Activated CD4-positive, alpha-beta T cell treated with anti-CD3 and anti-CD28 coated beads, Interleukin-2, amount 50 U/mL, for 48 hours (primary cell): ENCODE measurements at regions not wholly inside any gene's neighbourhood (a gene's known extent, or its start where the extent isn't known, plus 50 kb on each side); places are given as distances from the start of the nearest gene placed in this dataset.

Source experiments
- DNase-seq, 2 experiments: peaks; one replicate each; pipeline ENCODE4 v3.0.0-alpha.2; 2020

DNA sequence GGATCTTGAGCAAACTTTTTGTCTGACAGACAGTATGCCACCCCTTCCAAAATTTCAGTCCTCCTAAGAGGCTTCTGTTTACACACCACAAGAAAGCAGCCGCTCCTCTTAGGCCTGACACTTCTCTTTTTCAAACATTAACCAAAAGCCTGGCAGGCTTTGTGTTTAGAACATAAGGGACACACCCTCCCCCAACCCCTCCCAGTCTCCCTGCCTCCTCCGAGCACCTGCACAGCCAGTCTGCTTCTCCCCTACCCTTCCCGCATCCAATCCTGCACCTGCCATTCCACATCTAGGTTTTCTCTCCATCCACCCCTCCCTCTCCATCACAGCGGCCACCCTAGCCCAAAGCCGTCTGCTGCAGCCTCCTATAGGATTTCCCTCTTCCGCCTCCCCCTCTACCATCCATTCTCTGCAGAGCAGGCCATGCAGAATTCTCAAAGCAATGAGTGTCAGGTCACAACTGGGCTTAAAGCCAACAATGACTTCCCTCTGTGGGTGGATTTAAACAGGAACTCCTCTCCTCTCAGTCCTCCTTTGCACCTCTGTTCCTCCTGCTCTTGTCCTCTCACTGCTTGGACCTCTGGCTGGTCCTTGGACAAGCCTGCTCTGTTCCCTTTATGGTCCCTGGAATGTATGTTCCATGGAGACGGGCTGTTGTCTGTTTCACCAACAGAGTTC lies 478.2 kb downstream of the NPHP4 start:
- no peak for DNase-seq

DNA sequence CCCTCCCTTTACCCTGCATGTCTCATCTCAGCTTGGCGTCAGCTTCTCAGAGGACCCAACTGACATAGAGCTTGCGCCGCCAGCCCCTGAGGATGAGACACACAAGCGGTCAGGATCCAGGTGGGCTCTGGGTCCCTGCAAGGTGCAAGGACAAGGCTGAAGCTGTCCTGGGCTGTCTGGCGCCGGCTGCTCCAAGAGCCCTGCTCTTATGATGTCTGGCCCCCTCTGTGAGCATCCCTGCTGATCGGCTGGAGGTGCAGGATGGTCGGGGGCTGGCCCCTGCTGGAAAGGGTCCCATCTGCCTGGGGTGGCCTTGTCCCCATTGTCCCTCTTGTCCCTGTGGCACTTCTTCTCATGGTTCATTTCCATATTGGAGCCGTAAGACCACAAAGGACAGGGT lies 479.0 kb downstream of the NPHP4 start:
- DNase-seq = no peak

DNA sequence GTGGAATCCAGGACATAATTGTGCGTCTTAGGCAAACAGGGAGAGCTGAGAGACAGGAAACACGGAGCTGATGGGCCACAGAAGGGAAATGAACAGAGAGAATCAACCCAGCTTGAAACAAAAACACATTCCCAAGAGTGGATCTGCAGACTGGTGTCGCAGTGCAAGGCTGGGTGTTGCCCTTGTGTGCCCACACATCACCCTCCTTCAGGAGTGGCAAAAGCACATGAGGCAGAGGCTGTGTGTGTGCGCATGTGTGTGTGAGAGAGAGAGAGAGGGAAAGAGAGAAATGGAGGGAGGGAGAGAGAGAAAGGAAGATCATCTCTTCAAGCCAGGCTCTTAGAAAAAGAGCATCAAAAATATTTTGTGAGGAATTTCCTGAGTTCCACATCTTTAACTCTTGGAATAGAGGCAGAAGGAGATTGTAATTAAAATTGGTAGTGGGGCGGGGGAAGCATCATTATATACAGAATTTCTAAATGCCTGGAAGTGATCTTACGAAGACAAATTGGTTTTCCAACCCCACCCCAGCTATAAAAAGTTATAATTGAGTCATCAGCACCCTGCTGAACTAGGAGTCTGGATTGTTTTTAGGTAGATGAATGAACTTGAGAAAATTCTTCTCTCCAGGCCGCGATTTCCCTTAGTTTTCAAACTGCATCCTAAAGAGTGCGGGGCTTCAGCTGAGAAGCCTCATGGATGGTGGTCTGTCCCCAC lies 480.7 kb downstream of the NPHP4 start:
- no peak for DNase-seq

DNA sequence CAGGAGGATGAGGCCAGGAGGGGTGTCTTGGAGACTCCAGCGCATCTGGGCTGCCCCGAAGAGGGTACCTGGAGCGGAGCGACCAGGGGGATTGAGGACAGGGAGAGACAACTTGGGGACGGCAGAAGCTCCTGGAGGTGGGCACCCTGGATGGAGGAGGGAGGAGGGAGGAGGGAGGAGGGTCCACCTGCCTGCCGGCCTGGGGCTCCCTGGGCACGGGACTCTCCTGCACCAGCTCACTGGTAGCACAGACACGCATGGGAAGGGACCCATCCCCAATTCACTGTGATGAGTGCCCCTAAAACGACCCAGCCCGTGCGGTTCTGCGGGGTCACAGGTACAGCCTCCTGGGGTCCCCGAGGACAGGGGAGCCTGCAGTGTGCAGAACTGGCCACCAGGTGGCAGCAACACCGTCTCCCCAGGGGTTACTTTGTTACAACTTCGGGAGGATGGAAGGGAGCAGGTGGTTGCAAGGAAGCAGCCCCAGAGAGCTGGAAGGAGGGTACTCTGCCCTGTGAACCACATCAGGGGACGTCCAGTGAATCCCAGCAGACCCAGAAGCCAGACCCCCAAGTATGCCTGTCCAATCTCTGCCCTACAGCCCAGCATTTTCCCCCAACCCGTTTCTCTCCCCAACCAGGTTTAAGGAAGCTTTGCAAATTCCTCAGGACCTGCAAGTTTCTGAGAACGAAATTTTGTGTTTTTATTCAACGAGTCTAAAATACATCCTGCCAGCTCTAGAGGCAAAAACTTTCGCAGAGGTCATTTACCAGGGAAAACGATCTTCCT lies 482.4 kb downstream of the NPHP4 start:
- DNase-seq = peak; percentile 75 to 77

- no peak for DNase-seq
Measured at GRCh38 chr1:5508669-5509330, 483.4 kb downstream of the NPHP4 start.

- no peak for DNase-seq
Measured at GRCh38 chr1:5507340-5507739, 484.9 kb downstream of the NPHP4 start.

GRCh38 chr1:5506634-5507033 lies 485.6 kb downstream of the NPHP4 start:
- no peak for DNase-seq

GRCh38 chr1:5505944-5506343 lies 486.3 kb downstream of the NPHP4 start:
- DNase-seq = no peak

GRCh38 chr1:5504364-5504740 lies 487.9 kb downstream of the NPHP4 start:
- no peak for DNase-seq

- no peak for DNase-seq
Measured at GRCh38 chr1:5503556-5504363, 488.5 kb downstream of the NPHP4 start.

DNA sequence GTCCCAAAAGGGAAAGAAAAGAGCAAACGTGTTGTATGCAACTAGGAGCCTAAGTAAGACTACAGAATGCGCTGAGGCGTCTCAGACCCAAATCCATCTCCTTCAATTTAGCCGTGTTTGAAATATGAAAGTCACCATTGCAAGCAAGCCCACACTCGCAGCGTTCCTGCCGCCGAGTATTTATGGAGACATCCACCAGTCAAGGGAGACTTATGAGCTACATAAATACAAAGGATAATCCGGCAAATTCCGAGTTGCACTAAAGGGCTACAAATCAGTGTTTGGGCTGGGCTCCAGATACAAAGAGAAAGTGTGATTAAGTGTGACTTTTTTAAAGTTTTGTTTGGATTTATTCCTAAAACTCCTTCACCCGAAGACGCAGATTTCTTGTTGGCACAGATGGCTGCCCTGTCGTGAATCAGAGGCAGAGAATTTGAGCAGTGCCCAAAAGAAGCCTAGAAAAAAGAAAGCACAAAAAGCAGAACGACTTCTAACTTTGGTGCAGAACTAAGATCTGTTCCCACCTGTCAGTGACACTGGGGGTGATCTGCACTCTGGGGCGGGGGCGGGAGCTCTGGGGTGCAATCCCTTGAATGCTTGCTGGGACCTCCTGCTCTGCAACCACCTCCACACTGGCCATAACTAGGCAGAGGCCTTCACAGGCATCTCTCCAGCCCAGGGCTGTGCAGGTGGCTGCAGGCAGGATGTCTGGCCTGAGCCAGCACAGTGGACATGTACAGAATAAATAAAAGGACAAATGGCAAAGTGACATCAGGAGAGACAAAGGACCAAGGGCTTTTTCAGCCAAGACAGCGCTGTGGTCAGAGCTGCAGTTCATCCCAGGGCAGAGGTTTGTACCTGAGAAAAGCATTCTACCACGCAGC lies 489.7 kb downstream of the NPHP4 start:
- no peak for DNase-seq

GRCh38 chr1:5501206-5501930 lies 490.9 kb downstream of the NPHP4 start:
- DNase-seq = no peak

DNA sequence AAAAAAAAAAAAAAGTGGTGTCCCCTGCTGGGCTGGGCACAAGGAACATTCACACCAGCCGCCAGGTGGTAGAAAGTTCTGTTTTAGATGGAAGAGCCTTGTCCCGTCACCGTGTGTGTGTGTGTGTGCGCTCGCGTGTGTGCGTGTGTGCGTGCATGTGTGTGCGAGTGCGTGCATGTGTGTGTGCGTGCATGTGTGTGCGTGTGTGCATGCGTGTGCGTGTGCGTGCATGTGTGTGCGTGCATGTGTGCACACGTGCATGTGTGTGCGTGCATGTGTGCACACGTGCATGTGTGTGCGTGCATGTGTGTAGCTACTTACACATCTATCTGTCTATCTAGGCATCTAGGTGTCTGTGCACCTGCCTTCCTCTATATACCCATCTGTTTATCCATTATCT lies 491.7 kb downstream of the NPHP4 start:
- DNase-seq = no peak

GRCh38 chr1:5497503-5497902 lies 494.7 kb downstream of the NPHP4 start:
- DNase-seq = no peak

DNA sequence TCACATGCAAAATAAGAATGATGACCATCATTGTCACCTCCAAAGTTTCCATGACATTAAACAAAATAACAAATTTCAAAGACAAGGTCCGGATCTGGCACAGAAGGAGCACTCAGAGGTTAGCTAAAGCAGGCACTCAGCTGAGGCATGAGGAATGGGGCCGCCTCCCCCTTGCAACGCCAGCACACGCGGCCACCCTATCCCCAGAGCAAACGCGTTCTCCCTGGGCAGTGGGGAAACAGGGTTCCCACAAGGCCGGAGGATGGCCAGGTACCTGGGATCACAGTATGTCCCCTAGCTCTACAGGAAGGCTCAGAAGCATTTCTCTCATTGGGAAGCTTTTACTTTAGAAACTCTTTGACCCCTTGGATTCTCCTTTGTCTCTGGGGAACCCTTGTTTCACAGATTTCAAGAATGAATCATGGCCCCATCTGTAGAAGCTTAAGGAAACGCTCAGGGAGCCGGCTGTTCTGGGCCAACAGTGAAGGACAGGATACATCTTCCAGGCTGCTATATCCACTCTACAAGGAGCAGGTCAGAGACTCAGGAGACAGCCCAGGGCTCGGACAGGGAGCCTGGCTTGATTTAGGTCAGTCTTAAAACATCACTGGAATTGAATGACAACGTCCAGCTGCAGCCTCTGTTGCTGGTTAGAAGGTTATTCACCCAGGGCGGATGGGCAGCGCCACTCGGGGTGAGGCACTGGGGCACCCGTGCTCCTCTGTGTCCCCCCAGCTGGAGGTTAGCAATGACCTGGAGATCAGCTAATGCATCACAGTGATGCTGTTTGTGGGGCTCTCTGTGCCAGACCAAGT lies 496.4 kb downstream of the NPHP4 start:
- no peak for DNase-seq

DNA sequence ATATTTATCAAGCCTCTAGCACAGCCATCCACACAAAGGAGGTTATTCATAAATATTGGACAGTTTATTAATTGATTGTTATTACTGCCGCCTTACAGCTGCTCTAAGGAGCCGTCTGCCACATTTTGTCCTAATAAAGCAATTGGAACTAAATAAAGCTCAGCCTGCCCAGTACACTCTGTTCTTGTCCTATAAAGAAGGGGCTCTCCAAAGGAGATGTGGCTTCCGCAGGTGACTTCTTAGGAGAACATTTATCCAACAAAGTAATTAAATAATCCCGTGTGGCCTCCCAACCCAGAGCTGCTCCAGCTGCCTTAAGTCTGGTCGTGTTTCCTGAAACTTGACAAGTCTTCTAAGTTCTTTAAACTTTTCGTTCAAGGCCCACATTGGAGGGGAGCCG lies 497.7 kb downstream of the NPHP4 start:
- DNase-seq = no peak

DNA sequence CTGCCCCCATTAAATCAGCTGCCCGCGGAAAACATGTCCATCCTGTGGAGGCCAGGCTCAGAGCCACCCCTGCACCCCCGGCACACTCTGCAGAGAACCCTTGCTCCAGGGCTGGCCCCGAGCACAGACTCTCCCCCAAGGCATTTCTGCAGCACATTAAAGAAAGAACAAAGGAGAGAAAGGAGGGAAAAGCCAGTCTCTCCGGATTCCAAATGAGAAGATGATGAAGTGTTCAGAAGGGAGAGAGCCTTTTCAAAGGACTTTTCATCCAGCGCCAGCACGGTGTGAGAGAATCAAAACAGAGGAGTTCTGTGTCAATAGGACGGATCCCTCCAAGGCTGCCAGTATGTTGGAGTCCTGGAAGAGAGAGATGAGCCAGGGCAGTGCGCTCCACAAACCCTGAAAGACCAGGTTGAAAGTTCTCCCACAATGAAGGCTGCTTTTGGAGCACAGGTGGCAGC lies 498.3 kb downstream of the NPHP4 start:
- no peak for DNase-seq

- no peak for DNase-seq
Measured at GRCh38 chr1:5493275-5493674, 498.9 kb downstream of the NPHP4 start.

DNA sequence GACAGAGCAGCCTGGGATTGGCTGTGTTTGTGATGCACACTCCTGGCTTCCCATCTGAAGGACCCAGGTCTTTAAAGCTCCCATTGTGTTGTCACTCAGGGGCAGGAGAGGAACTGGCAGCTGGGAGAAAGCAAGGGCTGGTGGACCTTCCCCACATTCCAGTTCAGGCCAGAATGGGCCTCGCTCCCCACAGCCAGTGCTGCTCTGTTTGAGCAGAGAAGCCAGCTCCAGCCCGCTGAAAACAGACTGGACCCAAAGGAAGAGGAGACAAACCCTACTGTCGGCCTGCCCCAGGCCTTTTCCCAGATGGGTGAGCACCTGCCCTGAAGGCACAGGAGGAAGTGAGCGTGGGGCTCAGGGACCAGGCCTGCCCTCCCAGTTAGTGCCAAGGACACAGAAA lies 499.4 kb downstream of the NPHP4 start:
- DNase-seq = no peak
